Activated CD8-positive, alpha-beta T cell treated with anti-CD3 and anti-CD28 coated beads for 36 hours (primary cell): ENCODE measurements at regions not wholly inside any gene's neighbourhood (a gene's known extent, or its start where the extent isn't known, plus 50 kb on each side); places are given as distances from the start of the nearest gene placed in this dataset.

Experiments used
- ATAC-seq: fragments of 200-7000 bp; cut with Tn5 transposase; one replicate; pipeline ENCODE4 v1.10.0; 2021; ENCODE audit warnings: mild to moderate bottlenecking, moderate library complexity
- CTCF ChIA-PET: fragments of 350-600 bp; sonication (Branson Sonifier 250); formaldehyde crosslinking; loops from one replicate; lab custom pipeline; 2021; ENCODE audit warnings: antibody characterized with exemption; lab: Charles Lee
- POLR2A ChIA-PET: fragments of 350-600 bp; sonication (Branson Sonifier 250); formaldehyde crosslinking; loops from one replicate; lab custom pipeline; 2021; ENCODE audit warnings: antibody characterized with exemption; lab: Charles Lee
- DNase-seq: peaks from one replicate; pipeline ENCODE4 v3.0.0-alpha.2; 2020
- H3K27ac Mint-ChIP-seq: one replicate; pipeline ENCODE4 v1.8.0; 2021; ENCODE audit warnings: mild to moderate bottlenecking, mixed read lengths
- H3K27me3 Mint-ChIP-seq: one replicate; pipeline ENCODE4 v1.8.0; 2021; ENCODE audit warnings: mixed read lengths
- H3K36me3 Mint-ChIP-seq: one replicate; pipeline ENCODE4 v1.8.0; 2021; ENCODE audit warnings: low read depth, mixed read lengths
- H3K4me1 Mint-ChIP-seq: one replicate; pipeline ENCODE4 v1.8.0; 2021; ENCODE audit warnings: low read depth, mixed read lengths
- H3K4me3 Mint-ChIP-seq: one replicate; pipeline ENCODE4 v1.8.0; 2021; ENCODE audit warnings: mild to moderate bottlenecking, moderate library complexity, mixed read lengths
- H3K9me3 Mint-ChIP-seq: one replicate; pipeline ENCODE4 v1.8.0; 2021; ENCODE audit warnings: mixed read lengths
- intact Hi-C: fragments of 100-400 bp; cut with micrococcal nuclease; formaldehyde crosslinking; loops from one replicate; pipeline ENCODE4 v1.10.0; 2022
- TF ChIP-seq, protein P1 (sequence below): fragments of 200-600 bp; IDR thresholded peaks from one replicate; pipeline ENCODE4 v1.8.0; 2022; ENCODE audit warnings: antibody characterized with exemption, mild to moderate bottlenecking

GRCh38 chr5:125272357-125272756 lies 525.9 kb upstream of the ZNF608 start:
- POLR2A ChIA-PET, result no interaction called here
- Mint-ChIP-seq H3K4me1 (no peaks in the 10 kb centered on the region), H3K4me3 (no peak overlapping the region), H3K27ac (no peak overlapping the region), H3K27me3 (no peaks in the 10 kb centered on the region), H3K9me3 (peaks cover 1% of the 10 kb centered on the region), H3K36me3 (no peaks in the 10 kb centered on the region)
- no peak for ATAC-seq
- TF ChIP-seq, protein P1, sequence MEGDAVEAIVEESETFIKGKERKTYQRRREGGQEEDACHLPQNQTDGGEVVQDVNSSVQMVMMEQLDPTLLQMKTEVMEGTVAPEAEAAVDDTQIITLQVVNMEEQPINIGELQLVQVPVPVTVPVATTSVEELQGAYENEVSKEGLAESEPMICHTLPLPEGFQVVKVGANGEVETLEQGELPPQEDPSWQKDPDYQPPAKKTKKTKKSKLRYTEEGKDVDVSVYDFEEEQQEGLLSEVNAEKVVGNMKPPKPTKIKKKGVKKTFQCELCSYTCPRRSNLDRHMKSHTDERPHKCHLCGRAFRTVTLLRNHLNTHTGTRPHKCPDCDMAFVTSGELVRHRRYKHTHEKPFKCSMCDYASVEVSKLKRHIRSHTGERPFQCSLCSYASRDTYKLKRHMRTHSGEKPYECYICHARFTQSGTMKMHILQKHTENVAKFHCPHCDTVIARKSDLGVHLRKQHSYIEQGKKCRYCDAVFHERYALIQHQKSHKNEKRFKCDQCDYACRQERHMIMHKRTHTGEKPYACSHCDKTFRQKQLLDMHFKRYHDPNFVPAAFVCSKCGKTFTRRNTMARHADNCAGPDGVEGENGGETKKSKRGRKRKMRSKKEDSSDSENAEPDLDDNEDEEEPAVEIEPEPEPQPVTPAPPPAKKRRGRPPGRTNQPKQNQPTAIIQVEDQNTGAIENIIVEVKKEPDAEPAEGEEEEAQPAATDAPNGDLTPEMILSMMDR, result no peak
- intact Hi-C loops, result no loop called here
- CTCF ChIA-PET, result no interaction called here
- DNase-seq, result no peak

DNA sequence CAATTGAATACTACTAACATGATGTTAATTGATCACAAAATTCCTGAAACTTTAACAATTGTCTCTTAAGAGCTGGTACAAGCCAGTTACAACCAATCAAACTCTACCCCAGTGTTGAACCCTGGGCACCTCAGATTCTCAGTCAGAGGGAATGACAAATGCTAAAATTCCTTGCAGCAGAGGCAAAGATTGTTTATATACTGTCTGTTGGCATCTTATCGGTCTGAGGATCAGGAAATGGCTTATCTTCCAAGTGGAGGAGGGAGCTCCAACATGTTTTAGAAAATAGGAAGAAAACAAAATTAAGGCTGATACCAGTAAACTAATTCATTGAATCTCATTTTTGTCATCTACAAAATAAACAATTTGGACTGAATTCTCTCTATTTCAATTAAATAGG lies 527.8 kb upstream of the ZNF608 start:
- Mint-ChIP-seq H3K36me3 (no peaks in the 10 kb centered on the region), H3K4me3 (no peak overlapping the region), H3K27ac (no peak overlapping the region), H3K27me3 (no peaks in the 10 kb centered on the region), H3K4me1 (no peaks in the 10 kb centered on the region), H3K9me3 (peaks cover 1% of the 10 kb centered on the region)
- ChIA-PET CTCF (no interaction called here), POLR2A (no interaction called here)
- DNase-seq (no peak), ATAC-seq (no peak)
- TF ChIP-seq, protein P1, result no peak
- intact Hi-C loops, result no loop called here

- no peak for ATAC-seq
- POLR2A ChIA-PET, result no interaction called here
Measured at GRCh38 chr5:125274938-125275724, 528.7 kb upstream of the ZNF608 start.

DNA sequence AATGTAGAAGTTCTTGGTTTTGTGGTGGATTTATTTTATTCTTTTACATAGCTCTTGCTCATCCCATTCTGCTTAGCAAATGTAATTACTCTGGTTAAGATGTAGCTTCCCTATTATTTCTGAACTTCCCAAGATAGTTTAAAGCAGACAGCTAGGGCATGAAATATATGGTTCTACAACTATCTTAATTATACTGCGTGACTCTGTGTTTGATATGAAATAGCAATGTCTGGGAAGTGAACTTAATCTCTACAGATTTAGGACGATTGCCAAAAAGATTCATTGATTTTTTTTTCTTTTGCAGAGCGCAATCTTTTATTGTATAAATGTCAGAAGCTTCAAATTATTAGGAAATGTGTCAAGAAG lies 529.3 kb upstream of the ZNF608 start:
- TF ChIP-seq, protein P1, result no peak
- peaks cover 1% of the 10 kb centered on the region for H3K9me3 Mint-ChIP-seq
- H3K4me3 Mint-ChIP-seq, result no peak overlapping the region
- intact Hi-C loops, result no loop called here
- ChIA-PET CTCF (no interaction called here), POLR2A (no interaction called here)
- no peak for ATAC-seq
- DNase-seq, result no peak
- H3K4me1 Mint-ChIP-seq, result no peaks in the 10 kb centered on the region
- no peaks in the 10 kb centered on the region for H3K36me3 Mint-ChIP-seq
- no peak overlapping the region for H3K27ac Mint-ChIP-seq
- no peaks in the 10 kb centered on the region for H3K27me3 Mint-ChIP-seq

More at GRCh38 chr5:125274938-125275724, 528.7 kb upstream of the ZNF608 start:
- intact Hi-C loops, result no loop called here
- no peaks in the 10 kb centered on the region for H3K4me1 Mint-ChIP-seq
- no peaks in the 10 kb centered on the region for H3K36me3 Mint-ChIP-seq
- H3K9me3 Mint-ChIP-seq, result peaks cover 1% of the 10 kb centered on the region
- TF ChIP-seq, protein P1, result no peak
- no peak overlapping the region for H3K27ac Mint-ChIP-seq
- H3K27me3 Mint-ChIP-seq, result no peaks in the 10 kb centered on the region
- CTCF ChIA-PET, result no interaction called here
- DNase-seq, result no peak
- H3K4me3 Mint-ChIP-seq, result no peak overlapping the region

- CTCF ChIA-PET, result no interaction called here
- no peaks in the 10 kb centered on the region for H3K4me1 Mint-ChIP-seq
Measured at GRCh38 chr5:125276096-125276495, 529.7 kb upstream of the ZNF608 start.

More at GRCh38 chr5:125276096-125276495, 529.7 kb upstream of the ZNF608 start:
- no peak overlapping the region for H3K27ac Mint-ChIP-seq
- POLR2A ChIA-PET, result no interaction called here
- H3K9me3 Mint-ChIP-seq, result peaks cover 1% of the 10 kb centered on the region
- no peak for ATAC-seq
- H3K27me3 Mint-ChIP-seq, result no peaks in the 10 kb centered on the region
- H3K36me3 Mint-ChIP-seq, result no peaks in the 10 kb centered on the region
- DNase-seq, result no peak
- H3K4me3 Mint-ChIP-seq, result no peak overlapping the region
- intact Hi-C loops, result no loop called here
- TF ChIP-seq, protein P1, result no peak
